ENCODE measurements at regions not wholly inside any gene's neighbourhood (a gene's known extent, or its start where the extent isn't known, plus 50 kb on each side); places are given as distances from the start of the nearest gene placed in this dataset.

GRCh38 chr11:71201936-71202597 is 50.3 kb downstream of the SHANK2 start:
- no peak for DNase-seq (ENCODE audit: low read depth, low spot score)

- DNase-seq (ENCODE audit: low read depth, low spot score) = no peak
Measured at GRCh38 chr11:71201231-71201630, 51.1 kb downstream of the SHANK2 start.

GRCh38 chr11:71200761-71201160 is 51.6 kb downstream of the SHANK2 start:
- no peak for DNase-seq (ENCODE audit: low read depth, low spot score)

- DNase-seq (ENCODE audit: low read depth, low spot score) = no peak
Measured at GRCh38 chr11:71200172-71200716, 52.1 kb downstream of the SHANK2 start.

GRCh38 chr11:71199226-71199820 is 53.1 kb downstream of the SHANK2 start:
- DNase-seq (ENCODE audit: low read depth, low spot score) = no peak

GRCh38 chr11:71198823-71199165 is 53.6 kb downstream of the SHANK2 start:
- DNase-seq (ENCODE audit: low read depth, low spot score) = no peak

- no peak for DNase-seq (ENCODE audit: low read depth, low spot score)
Measured at GRCh38 chr11:71198141-71198822, 54.1 kb downstream of the SHANK2 start.

GRCh38 chr11:71197096-71197495 is 55.3 kb downstream of the SHANK2 start:
- DNase-seq (ENCODE audit: low read depth, low spot score) = no peak

GRCh38 chr11:71194710-71195109 is 57.7 kb downstream of the SHANK2 start:
- DNase-seq (ENCODE audit: low read depth, low spot score) = no peak

GRCh38 chr11:71193431-71193830 is 58.9 kb downstream of the SHANK2 start:
- no peak for DNase-seq (ENCODE audit: low read depth, low spot score)

GRCh38 chr11:71192629-71193028 is 59.7 kb downstream of the SHANK2 start:
- DNase-seq (ENCODE audit: low read depth, low spot score) = no peak

- DNase-seq (ENCODE audit: low read depth, low spot score) = no peak
Measured at GRCh38 chr11:71191201-71191600, 61.2 kb downstream of the SHANK2 start.

- DNase-seq (ENCODE audit: low read depth, low spot score) = no peak
Measured at GRCh38 chr11:71190551-71190950, 61.8 kb downstream of the SHANK2 start.

GRCh38 chr11:71189768-71190315 is 62.5 kb downstream of the SHANK2 start:
- DNase-seq (ENCODE audit: low read depth, low spot score) = no peak

- no peak for DNase-seq (ENCODE audit: low read depth, low spot score)
Measured at GRCh38 chr11:71188886-71189767, 63.2 kb downstream of the SHANK2 start.

GRCh38 chr11:71188073-71188472 is 64.3 kb downstream of the SHANK2 start:
- DNase-seq (ENCODE audit: low read depth, low spot score) = no peak

GRCh38 chr11:71186806-71187205 is 65.6 kb downstream of the SHANK2 start:
- no peak for DNase-seq (ENCODE audit: low read depth, low spot score)

- DNase-seq (ENCODE audit: low read depth, low spot score) = no peak
Measured at GRCh38 chr11:71185411-71185810, 67.0 kb downstream of the SHANK2 start.

GRCh38 chr11:71184421-71185210 is 67.8 kb downstream of the SHANK2 start:
- DNase-seq (ENCODE audit: low read depth, low spot score) = no peak

- no peak for DNase-seq (ENCODE audit: low read depth, low spot score)
Measured at GRCh38 chr11:71183878-71184277, 68.5 kb downstream of the SHANK2 start.

All from astrocyte of the hippocampus (primary cell).